NB4 (cell line): ENCODE measurements at regions not wholly inside any gene's neighbourhood (a gene's known extent, or its start where the extent isn't known, plus 50 kb on each side); places are given as distances from the start of the nearest gene placed in this dataset.

Experiments
- CTCF ChIP-seq: IDR thresholded peaks from one replicate; pipeline ENCODE4 v1.5.1; 2012; ENCODE audit warnings: low read depth, low read length
- MAX ChIP-seq: IDR thresholded peaks from 2 replicates; pipeline ENCODE4 v1.6.1; 2011; ENCODE audit warnings: low read depth, low read length
- MYC ChIP-seq: IDR thresholded peaks from 2 replicates; pipeline ENCODE4 v1.6.1; 2011; ENCODE audit warnings: low read depth, low read length
- POLR2A ChIP-seq: IDR thresholded peaks from 2 replicates; pipeline ENCODE4 v1.6.1; 2011; ENCODE audit warnings: mild to moderate bottlenecking; ENCODE audit not compliant: insufficient read length; ENCODE audit errors: extremely low read depth

- TF ChIP-seq MAX (no peak), POLR2A (no peak), MYC (no peak), CTCF (no peak)
These were observed 60.1 kb upstream of the BRINP1 start for GRCh38 chr9:119429302-119429701.
